B cell (primary cell): ENCODE measurements at regions not wholly inside any gene's neighbourhood (a gene's known extent, or its start where the extent isn't known, plus 50 kb on each side); places are given as distances from the start of the nearest gene placed in this dataset.

Source experiments
- EZH2 ChIP-seq: IDR thresholded peaks from 2 replicates; pipeline ENCODE4 v1.6.1; 2012; ENCODE audit warnings: borderline replicate concordance, low read depth, mild to moderate bottlenecking, moderate library complexity, low read length; ENCODE audit not compliant: insufficient read depth, poor library complexity, severe bottlenecking
- TF ChIP-seq, protein P1 (sequence below): fragments of 200-600 bp; IDR thresholded peaks from one replicate; pipeline ENCODE4 v1.8.0; 2022; ENCODE audit warnings: antibody characterized with exemption, mild to moderate bottlenecking

DNA sequence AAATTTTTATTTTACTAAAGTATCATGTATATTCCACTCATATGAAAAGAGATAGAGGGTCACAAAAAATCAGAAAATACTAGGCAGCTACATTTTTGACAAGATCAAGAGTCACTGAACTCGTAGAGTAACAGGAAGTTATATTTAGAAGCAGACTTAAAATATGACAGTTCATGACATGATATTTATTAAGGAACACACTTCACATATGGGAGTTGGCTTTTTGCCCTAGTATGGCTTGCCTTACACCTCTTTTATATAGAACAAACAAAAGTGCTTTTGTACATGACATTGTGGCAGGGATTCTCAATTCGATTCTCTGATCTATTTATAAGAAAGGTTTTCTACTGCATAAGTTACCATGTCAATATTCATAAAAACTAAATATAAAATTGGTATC, 80.1 kb upstream of the GBE1 start:
- TF ChIP-seq, protein P1, sequence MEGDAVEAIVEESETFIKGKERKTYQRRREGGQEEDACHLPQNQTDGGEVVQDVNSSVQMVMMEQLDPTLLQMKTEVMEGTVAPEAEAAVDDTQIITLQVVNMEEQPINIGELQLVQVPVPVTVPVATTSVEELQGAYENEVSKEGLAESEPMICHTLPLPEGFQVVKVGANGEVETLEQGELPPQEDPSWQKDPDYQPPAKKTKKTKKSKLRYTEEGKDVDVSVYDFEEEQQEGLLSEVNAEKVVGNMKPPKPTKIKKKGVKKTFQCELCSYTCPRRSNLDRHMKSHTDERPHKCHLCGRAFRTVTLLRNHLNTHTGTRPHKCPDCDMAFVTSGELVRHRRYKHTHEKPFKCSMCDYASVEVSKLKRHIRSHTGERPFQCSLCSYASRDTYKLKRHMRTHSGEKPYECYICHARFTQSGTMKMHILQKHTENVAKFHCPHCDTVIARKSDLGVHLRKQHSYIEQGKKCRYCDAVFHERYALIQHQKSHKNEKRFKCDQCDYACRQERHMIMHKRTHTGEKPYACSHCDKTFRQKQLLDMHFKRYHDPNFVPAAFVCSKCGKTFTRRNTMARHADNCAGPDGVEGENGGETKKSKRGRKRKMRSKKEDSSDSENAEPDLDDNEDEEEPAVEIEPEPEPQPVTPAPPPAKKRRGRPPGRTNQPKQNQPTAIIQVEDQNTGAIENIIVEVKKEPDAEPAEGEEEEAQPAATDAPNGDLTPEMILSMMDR: no peak
- no peak for TF ChIP-seq EZH2
